ENCODE measurements at regions not wholly inside any gene's neighbourhood (a gene's known extent, or its start where the extent isn't known, plus 50 kb on each side); places are given as distances from the start of the nearest gene placed in this dataset.

DNA sequence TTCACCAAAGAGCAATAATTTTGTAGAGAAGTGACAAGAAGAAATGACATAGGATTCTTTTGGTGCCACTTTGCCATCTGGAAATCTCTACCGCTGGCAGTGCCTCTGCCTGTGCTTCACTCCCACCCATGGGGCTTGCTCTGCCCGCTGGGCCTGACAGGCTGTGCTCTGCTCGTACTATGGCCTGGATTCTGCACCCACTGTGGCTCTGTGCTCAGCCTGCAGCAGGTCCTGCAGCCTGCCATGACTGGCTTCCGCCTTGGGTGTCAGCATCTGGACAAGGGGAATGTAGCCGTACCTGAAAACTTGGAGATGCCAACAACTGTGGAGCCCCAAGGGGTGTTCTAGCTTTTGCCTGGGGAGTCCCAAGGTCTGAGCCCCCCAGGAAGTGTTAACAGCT lies 792.3 kb downstream of the CDH8 start:
- TF ChIP-seq POLR2A (IDR thresholded peaks at IDR 0.05; ENCODE audit: low read depth, low read length) (no peak), POLR2AphosphoS5 (IDR thresholded peaks at IDR 0.05; ENCODE audit: low read depth, low read length) (no peak), TAF1 (IDR thresholded peaks at IDR 0.05; ENCODE audit: borderline replicate concordance, low read depth, low read length) (no peak)
- no peak for FAIRE-seq
- no peak for DNase-seq (ENCODE audit: insufficient read length)

DNA sequence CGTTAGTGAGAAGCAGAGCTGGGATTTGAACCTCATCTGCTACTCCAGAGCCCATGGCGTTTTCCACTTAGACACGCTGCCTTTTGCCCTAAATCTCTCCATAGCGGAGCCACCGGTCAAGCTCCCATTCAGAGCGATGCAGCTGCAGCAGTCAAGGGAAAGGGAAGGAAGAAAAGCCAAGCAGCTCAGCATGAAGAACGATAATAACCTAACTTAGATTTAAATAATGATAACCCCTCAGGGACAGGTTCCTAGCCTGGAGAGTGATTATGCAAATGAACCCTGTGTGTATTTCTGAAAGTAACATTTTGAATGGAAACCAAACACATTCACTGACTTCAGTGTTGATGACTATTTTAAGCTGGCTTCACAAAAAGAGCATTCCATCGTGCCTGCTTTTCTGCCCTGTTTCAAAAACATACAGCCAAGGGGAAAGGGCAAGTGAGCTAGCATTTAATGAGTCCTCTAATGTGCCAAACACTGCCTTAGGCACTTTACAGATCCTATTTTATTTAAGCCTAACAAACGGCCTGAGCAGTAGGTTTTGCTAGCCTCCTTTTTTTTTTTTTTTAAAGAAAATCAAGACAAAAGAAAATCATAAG lies 798.3 kb downstream of the CDH8 start:
- DNase-seq (ENCODE audit: insufficient read length) = no peak
- no peak for TF ChIP-seq POLR2AphosphoS5 (IDR thresholded peaks at IDR 0.05; ENCODE audit: low read depth, low read length)
- no peak for TF ChIP-seq TAF1 (IDR thresholded peaks at IDR 0.05; ENCODE audit: borderline replicate concordance, low read depth, low read length)
- TF ChIP-seq POLR2A (IDR thresholded peaks at IDR 0.05; ENCODE audit: low read depth, low read length) = no peak
- no peak for FAIRE-seq

DNA sequence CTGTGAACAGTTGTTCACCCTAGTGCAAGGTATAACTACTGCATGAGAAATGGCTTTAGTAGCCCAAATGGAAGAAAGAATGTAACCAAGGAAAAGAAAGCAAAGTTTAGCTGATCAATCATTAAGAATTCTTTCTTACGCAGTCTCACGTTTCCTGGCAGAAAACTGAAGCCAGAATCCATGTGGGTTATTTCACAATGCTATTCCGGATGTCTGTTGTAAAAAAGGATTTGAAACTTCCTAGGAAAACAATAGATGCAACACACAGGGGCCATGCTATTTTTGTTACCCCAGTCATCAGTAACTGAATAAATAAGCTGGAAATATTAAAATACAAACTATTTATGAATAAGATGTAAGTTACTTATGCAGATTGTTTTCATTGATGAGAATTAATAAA lies 802.5 kb downstream of the CDH8 start:
- FAIRE-seq (no peak), DNase-seq (ENCODE audit: insufficient read length) (no peak)
- TF ChIP-seq POLR2A (IDR thresholded peaks at IDR 0.05; ENCODE audit: low read depth, low read length) = no peak
- no peak for TF ChIP-seq TAF1 (IDR thresholded peaks at IDR 0.05; ENCODE audit: borderline replicate concordance, low read depth, low read length)
- no peak for TF ChIP-seq POLR2AphosphoS5 (IDR thresholded peaks at IDR 0.05; ENCODE audit: low read depth, low read length)

DNA sequence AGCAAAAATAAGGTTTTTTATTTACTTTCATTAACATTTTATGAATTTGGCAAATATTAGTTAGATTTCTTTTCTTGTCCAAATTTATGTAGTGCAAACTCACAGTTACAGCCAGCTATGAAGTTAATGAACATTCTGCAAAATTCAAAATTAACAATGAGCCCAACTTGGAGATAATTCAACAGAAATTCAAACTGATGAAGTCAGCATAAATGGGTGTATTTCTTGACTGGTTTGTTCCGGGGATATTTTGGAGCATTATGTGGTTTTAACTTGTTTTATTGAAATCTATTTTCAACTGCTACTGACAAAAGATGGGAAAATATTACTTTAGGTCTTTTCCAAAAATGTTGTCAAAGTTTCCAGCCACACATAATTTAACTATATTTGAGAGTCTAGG lies 807.9 kb downstream of the CDH8 start:
- no peak for FAIRE-seq
- TF ChIP-seq TAF1 (IDR thresholded peaks at IDR 0.05; ENCODE audit: borderline replicate concordance, low read depth, low read length) (no peak), POLR2AphosphoS5 (IDR thresholded peaks at IDR 0.05; ENCODE audit: low read depth, low read length) (no peak), POLR2A (IDR thresholded peaks at IDR 0.05; ENCODE audit: low read depth, low read length) (no peak)
- no peak for DNase-seq (ENCODE audit: insufficient read length)

DNA sequence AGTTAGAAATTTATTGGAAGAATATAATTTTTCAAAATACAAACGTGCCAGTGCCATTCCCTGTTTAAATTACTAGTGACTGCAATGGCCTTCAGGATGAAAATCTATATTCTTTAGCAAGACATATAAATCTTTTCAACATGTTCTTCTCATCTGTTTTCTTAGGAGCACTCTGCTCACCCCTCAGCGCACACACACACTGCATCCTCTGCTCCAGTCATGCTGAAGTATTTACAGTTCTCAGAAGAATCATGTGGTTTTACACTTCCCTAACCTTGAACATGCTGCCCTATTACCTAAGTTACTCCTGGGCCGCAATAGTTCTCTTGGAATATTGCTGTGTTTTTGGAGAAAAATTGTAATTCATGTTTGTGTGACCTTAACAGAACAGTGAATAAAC lies 820.6 kb downstream of the CDH8 start:
- no peak for FAIRE-seq

DNA sequence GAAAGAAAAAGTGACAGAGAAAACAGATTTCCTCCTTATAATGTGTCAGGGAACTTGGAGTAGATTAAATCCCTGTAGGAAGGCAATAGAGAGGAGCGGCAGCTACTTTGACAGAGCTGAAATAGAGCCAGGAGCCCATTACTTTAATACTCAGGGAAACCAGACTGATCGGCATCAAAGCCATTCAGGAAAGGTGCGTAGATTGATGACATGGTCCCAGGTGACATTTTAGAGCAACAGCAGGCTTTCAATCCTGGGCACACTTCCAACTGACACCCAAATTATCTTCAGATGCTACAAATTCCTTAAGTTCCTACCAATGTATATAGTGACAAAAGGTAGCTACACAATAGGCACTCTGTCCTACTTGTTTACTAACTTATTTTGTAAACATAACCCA lies 821.5 kb downstream of the CDH8 start:
- TF ChIP-seq POLR2A (IDR thresholded peaks at IDR 0.05; ENCODE audit: low read depth, low read length) = no peak
- no peak for TF ChIP-seq TAF1 (IDR thresholded peaks at IDR 0.05; ENCODE audit: borderline replicate concordance, low read depth, low read length)
- no peak for TF ChIP-seq POLR2AphosphoS5 (IDR thresholded peaks at IDR 0.05; ENCODE audit: low read depth, low read length)
- FAIRE-seq (no peak), DNase-seq (ENCODE audit: insufficient read length) (no peak)

More for the DNA sequence above, 820.6 kb downstream of the CDH8 start:
- DNase-seq (ENCODE audit: insufficient read length) = no peak
- TF ChIP-seq POLR2A (IDR thresholded peaks at IDR 0.05; ENCODE audit: low read depth, low read length) (no peak), TAF1 (IDR thresholded peaks at IDR 0.05; ENCODE audit: borderline replicate concordance, low read depth, low read length) (no peak), POLR2AphosphoS5 (IDR thresholded peaks at IDR 0.05; ENCODE audit: low read depth, low read length) (no peak)

DNA sequence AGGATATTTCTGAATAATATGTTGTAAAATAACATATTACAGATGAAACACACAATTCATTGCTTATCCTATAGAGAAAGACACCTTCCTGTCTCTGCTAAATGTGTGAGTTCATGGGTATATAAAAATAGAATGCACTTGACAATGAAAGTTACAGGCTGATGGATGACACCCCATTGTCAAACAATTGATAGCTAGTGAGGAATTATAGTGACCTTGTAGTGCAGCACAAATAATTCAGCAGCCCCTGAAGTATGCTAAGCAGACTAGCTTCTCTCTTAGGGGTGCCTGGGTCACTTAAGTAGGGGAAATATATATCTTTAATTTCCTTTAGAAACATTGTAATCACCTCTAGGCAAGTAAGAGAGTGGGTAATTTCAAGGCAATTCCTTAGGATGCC lies 826.2 kb downstream of the CDH8 start:
- FAIRE-seq (no peak), DNase-seq (ENCODE audit: insufficient read length) (no peak)
- TF ChIP-seq TAF1 (IDR thresholded peaks at IDR 0.05; ENCODE audit: borderline replicate concordance, low read depth, low read length) (no peak), POLR2AphosphoS5 (IDR thresholded peaks at IDR 0.05; ENCODE audit: low read depth, low read length) (no peak), POLR2A (IDR thresholded peaks at IDR 0.05; ENCODE audit: low read depth, low read length) (no peak)

DNA sequence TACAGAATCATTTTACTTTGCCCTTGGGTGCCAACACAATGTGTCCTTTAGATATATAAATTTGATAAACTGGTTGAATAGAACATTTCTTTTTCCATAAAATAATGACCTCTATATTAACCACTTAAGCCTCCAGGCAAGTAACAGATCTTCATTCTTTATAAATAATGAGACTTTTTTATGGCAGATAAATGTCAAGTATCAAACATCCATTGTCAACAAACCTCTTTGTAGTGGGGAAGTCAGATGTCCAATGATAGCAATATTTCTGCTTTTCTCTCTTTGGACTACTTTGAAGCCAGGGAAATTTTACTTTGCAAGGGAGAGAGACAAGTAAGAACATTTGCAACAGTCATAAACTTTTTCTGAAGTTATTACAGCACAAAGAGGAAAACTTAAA lies 841.2 kb downstream of the CDH8 start:
- TF ChIP-seq POLR2AphosphoS5 (IDR thresholded peaks at IDR 0.05; ENCODE audit: low read depth, low read length) = no peak
- TF ChIP-seq TAF1 (IDR thresholded peaks at IDR 0.05; ENCODE audit: borderline replicate concordance, low read depth, low read length) = no peak
- TF ChIP-seq POLR2A (IDR thresholded peaks at IDR 0.05; ENCODE audit: low read depth, low read length) = no peak
- FAIRE-seq (no peak), DNase-seq (ENCODE audit: insufficient read length) (no peak)

DNA sequence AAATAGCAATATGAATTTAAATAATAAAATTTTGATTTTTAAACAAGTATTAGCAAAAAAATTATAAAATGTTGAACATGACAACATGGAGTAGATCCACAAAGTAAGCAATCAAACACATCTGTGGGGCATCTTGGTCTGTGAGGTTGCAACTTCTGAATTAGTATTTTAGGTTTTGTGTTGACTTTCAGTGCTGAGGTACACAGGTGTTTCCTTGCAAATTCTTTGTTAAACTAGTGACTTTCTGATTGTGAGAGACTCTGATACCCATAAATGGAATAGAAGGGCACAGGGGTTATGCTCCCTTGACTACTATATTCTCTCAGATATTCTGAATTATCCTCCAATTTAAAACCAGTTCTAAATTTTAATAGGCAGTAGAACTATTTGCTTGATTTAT lies 841.7 kb downstream of the CDH8 start:
- TF ChIP-seq POLR2AphosphoS5 (IDR thresholded peaks at IDR 0.05; ENCODE audit: low read depth, low read length) = no peak
- no peak for TF ChIP-seq TAF1 (IDR thresholded peaks at IDR 0.05; ENCODE audit: borderline replicate concordance, low read depth, low read length)
- no peak for TF ChIP-seq POLR2A (IDR thresholded peaks at IDR 0.05; ENCODE audit: low read depth, low read length)

DNA sequence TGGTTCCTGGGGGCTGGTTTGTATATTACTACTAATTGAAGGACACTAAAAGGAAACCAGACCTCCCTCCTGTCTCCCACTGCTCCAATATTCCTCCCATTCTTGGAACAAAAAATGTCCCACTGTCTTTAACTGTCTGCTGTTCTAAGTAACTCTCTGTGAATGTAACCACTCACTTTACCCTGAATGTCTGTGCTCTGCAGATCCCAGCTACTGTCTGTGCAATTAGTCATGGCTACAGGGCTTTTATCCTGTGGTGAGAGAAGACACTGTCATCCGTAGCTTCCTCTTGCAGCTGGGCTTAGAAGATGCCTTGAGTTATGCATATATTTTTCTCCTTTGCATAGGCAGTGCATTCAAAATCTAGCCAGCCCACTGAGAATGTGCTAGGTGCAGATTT lies 853.8 kb downstream of the CDH8 start:
- TF ChIP-seq POLR2A (IDR thresholded peaks at IDR 0.05; ENCODE audit: low read depth, low read length) = no peak
- TF ChIP-seq TAF1 (IDR thresholded peaks at IDR 0.05; ENCODE audit: borderline replicate concordance, low read depth, low read length) = no peak
- TF ChIP-seq POLR2AphosphoS5 (IDR thresholded peaks at IDR 0.05; ENCODE audit: low read depth, low read length) = no peak
- no peak for DNase-seq (ENCODE audit: insufficient read length)
- no peak for FAIRE-seq

More for the DNA sequence above, 841.7 kb downstream of the CDH8 start:
- FAIRE-seq (no peak), DNase-seq (ENCODE audit: insufficient read length) (no peak)

DNA sequence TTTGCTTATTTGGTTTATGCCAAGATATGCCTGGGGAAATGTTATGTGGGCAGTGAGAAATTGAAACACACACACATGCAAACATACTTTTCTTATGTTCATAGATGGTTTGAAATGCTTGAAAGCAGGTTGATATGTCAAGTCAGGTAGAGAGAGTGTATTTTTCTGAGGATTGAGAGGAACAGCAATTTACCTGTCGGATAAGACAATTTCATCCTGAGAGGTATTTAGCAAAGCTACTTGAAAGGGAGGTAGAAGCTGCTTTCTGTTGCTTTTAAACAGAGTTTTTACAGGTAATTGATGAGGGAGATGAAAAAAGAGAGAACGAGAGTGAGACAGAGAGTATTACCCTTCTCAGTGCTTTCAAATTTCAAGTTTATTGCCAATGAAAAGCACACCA lies 854.3 kb downstream of the CDH8 start:
- no peak for DNase-seq (ENCODE audit: insufficient read length)
- no peak for TF ChIP-seq POLR2A (IDR thresholded peaks at IDR 0.05; ENCODE audit: low read depth, low read length)
- no peak for TF ChIP-seq TAF1 (IDR thresholded peaks at IDR 0.05; ENCODE audit: borderline replicate concordance, low read depth, low read length)
- TF ChIP-seq POLR2AphosphoS5 (IDR thresholded peaks at IDR 0.05; ENCODE audit: low read depth, low read length) = no peak
- FAIRE-seq = no peak

DNA sequence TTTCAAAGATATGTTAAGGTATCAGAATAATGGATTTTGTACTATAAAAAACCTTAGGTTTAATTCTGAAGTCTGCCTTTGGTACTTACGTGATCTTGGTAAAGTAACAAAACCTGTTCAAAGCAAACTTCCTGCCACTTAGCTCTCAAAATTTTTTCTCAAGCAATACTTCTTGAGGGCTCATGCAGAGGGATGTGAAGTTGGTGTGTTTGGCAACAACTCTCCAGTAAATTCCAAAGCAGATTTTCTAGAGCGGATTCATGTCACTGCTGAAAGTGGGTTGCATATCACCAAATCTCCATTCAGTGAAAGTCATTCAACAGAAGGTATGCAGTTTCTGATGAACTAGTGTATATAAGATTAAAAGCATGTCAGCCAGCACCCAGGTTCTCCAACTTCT lies 856.7 kb downstream of the CDH8 start:
- FAIRE-seq (no peak), DNase-seq (ENCODE audit: insufficient read length) (no peak)
- TF ChIP-seq POLR2A (IDR thresholded peaks at IDR 0.05; ENCODE audit: low read depth, low read length) (no peak), TAF1 (IDR thresholded peaks at IDR 0.05; ENCODE audit: borderline replicate concordance, low read depth, low read length) (no peak)

DNA sequence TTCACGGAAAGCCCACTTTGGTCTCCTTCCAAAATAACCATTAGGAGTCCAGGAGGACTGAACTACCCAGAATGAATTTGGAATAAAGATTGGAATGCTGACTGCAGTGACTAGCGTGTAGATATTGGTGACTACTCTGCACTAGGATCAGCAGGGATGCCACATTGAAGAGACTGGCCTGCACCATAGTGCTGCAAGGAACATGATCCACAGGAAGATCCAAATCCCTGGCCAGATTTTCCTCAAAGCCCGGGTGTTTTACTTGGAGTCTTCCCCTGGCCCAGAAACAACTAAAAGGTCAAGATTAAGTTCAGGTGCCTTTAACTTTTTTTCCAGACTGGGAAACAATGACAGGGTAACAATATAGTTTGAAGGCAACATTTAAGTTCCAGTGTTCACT lies 870.4 kb downstream of the CDH8 start:
- FAIRE-seq (no peak), DNase-seq (ENCODE audit: insufficient read length) (no peak)
- TF ChIP-seq POLR2AphosphoS5 (IDR thresholded peaks at IDR 0.05; ENCODE audit: low read depth, low read length) = no peak
- TF ChIP-seq TAF1 (IDR thresholded peaks at IDR 0.05; ENCODE audit: borderline replicate concordance, low read depth, low read length) = no peak
- TF ChIP-seq POLR2A (IDR thresholded peaks at IDR 0.05; ENCODE audit: low read depth, low read length) = no peak

All from GM12892 (cell line).